HepG2 (cell line): ENCODE measurements at regions not wholly inside any gene's neighbourhood (a gene's known extent, or its start where the extent isn't known, plus 50 kb on each side); places are given as distances from the start of the nearest gene placed in this dataset.

Experiments
- CHD4 ChIP-seq: fragments of 200-600 bp; sonication (generic); IDR thresholded peaks from 2 replicates; pipeline ENCODE4 v1.7.0; 2017; ENCODE audit warnings: mild to moderate bottlenecking, low read length, borderline replicate concordance
- EED ChIP-seq: sonication (generic); formaldehyde crosslinking; IDR thresholded peaks from 2 replicates; pipeline ENCODE4 v1.5.0; 2020; ENCODE audit warnings: mild to moderate bottlenecking, missing genetic modification reagents
- EZH2 ChIP-seq: conservative IDR thresholded peaks from 2 replicates; pipeline ENCODE4 v1.6.1; 2012; ENCODE audit warnings: mild to moderate bottlenecking, low read depth, low read length, moderate library complexity
- SAFB2 ChIP-seq: sonication (generic); formaldehyde crosslinking; IDR thresholded peaks from 2 replicates; pipeline ENCODE4 v1.5.1; 2020; ENCODE audit warnings: missing genetic modification reagents, low read depth, mild to moderate bottlenecking, borderline replicate concordance
- ZNF326 ChIP-seq: sonication (generic); formaldehyde crosslinking; IDR thresholded peaks from 2 replicates; pipeline ENCODE4 v1.4.0; 2020; ENCODE audit warnings: missing genetic modification reagents, borderline replicate concordance
- TF ChIP-seq, protein P1 (sequence below): sonication (generic); formaldehyde crosslinking; IDR thresholded peaks from 2 replicates; pipeline ENCODE4 v1.5.0; 2020; ENCODE audit warnings: mild to moderate bottlenecking, missing genetic modification reagents, moderate library complexity

DNA sequence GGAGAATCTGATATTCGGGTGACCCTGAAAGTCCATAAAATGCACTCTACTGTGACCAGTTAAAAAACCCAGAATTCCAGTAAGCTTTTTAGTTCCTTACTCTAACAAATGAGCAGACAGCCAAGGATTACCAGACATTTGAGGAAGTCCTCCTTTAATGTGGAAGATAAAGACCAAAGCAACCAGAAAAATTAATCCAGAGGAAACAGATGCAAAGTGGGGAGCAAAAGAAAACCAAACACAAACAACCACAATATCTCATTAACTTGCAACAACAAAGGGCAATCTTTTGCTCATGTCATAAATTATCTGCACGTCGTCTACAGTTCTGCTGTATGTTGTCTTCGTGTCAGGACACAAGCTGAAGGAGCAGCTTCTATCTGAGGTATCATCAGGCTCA is 164.4 kb downstream of the PJA1 start:
- TF ChIP-seq EED (CRISPR knock-in tag) (no peak), CHD4 (no peak), EZH2 (no peak), ZNF326 (no peak), SAFB2 (no peak)
- TF ChIP-seq, protein P1, sequence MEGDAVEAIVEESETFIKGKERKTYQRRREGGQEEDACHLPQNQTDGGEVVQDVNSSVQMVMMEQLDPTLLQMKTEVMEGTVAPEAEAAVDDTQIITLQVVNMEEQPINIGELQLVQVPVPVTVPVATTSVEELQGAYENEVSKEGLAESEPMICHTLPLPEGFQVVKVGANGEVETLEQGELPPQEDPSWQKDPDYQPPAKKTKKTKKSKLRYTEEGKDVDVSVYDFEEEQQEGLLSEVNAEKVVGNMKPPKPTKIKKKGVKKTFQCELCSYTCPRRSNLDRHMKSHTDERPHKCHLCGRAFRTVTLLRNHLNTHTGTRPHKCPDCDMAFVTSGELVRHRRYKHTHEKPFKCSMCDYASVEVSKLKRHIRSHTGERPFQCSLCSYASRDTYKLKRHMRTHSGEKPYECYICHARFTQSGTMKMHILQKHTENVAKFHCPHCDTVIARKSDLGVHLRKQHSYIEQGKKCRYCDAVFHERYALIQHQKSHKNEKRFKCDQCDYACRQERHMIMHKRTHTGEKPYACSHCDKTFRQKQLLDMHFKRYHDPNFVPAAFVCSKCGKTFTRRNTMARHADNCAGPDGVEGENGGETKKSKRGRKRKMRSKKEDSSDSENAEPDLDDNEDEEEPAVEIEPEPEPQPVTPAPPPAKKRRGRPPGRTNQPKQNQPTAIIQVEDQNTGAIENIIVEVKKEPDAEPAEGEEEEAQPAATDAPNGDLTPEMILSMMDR (CRISPR knock-in tag), result no peak
